ENCODE measurements at regions not wholly inside any gene's neighbourhood (a gene's known extent, or its start where the extent isn't known, plus 50 kb on each side); places are given as distances from the start of the nearest gene placed in this dataset.

DNA sequence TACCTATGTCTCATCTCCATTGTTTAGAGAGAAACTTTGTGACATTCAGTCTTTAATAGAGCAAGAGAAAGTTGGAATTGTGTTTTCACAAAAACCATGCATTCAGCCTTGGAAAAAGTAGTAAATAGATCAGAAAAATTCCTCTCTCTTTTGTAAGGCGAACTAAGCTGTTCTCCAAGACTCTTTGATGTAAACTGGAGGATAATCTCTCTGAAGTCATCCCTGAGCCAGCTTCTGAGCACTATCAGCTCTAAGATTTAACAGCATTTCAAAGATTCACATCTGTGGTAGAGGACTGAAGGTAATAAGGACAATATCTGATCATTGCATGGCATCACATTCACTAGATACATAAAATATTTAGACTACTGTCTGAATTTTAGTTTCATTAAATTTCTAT, 904.6 kb upstream of the ATXN8OS start:
- Histone ChIP-seq H3K27me3 (no peaks in the 10 kb centered on the region), H3K27ac (no peak overlapping the region), H3K4me3 (replicated peaks in 1 of 3) (no peak overlapping the region), H3K9me3 (no peaks in the 10 kb centered on the region), H3K4me1 (no peaks in the 10 kb centered on the region), H3K36me3 (no peaks in the 10 kb centered on the region)
- intact Hi-C loops (cut with DNase I): no loop called here
- 66 to 69% methylated on average over 1 of the region's 1 CpG for WGBS, 2 donors
- no peak for TF ChIP-seq POLR2A (IDR thresholded peaks at IDR 0.05)
- TF ChIP-seq, protein P1, sequence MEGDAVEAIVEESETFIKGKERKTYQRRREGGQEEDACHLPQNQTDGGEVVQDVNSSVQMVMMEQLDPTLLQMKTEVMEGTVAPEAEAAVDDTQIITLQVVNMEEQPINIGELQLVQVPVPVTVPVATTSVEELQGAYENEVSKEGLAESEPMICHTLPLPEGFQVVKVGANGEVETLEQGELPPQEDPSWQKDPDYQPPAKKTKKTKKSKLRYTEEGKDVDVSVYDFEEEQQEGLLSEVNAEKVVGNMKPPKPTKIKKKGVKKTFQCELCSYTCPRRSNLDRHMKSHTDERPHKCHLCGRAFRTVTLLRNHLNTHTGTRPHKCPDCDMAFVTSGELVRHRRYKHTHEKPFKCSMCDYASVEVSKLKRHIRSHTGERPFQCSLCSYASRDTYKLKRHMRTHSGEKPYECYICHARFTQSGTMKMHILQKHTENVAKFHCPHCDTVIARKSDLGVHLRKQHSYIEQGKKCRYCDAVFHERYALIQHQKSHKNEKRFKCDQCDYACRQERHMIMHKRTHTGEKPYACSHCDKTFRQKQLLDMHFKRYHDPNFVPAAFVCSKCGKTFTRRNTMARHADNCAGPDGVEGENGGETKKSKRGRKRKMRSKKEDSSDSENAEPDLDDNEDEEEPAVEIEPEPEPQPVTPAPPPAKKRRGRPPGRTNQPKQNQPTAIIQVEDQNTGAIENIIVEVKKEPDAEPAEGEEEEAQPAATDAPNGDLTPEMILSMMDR (IDR thresholded peaks at IDR 0.05): no peak
- no peak for DNase-seq

DNA sequence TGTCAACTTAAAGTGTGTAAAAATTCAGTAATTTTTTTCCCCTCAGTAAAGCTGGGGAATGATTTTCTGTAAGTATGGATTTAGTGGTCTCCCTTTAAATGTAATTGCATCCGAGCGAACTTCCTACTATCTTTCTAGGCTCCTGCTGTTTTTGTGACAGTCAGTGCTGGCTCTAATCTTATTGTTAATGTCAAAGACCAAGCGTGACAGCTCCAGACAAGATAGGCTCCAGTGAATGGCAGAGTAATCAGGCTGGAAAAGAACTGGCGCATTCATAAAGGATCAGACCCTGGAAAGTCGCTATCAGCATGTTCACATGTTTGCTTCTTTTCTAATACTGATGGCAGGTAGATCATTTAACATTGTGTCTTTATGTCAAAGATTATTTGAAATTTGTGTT, 908.0 kb upstream of the ATXN8OS start:
- H3K9me3 ChIP-seq: no peaks in the 10 kb centered on the region
- intact Hi-C loops (cut with DNase I): no loop called here
- TF ChIP-seq POLR2A (IDR thresholded peaks at IDR 0.05): no peak
- TF ChIP-seq, protein P1 (IDR thresholded peaks at IDR 0.05): no peak
- H3K4me1 ChIP-seq: no peaks in the 10 kb centered on the region
- H3K27ac ChIP-seq: no peak overlapping the region
- WGBS, 2 donors: 52 to 65% methylated on average over 5 of the region's 5 CpGs
- DNase-seq: no peak
- H3K4me3 ChIP-seq (replicated peaks in 1 of 3): no peak overlapping the region
- no peaks in the 10 kb centered on the region for H3K36me3 ChIP-seq
- H3K27me3 ChIP-seq: no peaks in the 10 kb centered on the region

DNA sequence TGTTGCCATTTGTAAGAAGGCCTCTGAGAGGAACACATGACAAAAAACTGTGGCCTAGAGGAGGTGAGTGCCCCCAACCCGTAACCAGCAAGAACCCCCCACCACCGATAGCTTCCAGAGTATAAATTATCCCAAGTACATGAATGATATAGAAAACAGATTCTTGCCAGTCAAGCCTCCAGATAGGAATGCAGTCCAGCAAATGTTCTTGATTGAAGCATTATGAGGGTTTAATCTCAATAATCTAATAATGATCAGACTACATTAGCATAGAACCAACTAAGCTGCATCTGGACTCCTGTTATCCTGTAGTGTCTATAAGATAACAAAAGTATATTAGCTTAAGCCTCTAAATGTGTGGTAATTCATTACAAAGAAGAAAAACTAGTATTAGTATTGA, 908.9 kb upstream of the ATXN8OS start:
- DNase-seq: no peak
- Histone ChIP-seq H3K36me3 (no peaks in the 10 kb centered on the region), H3K9me3 (no peaks in the 10 kb centered on the region), H3K4me3 (replicated peaks in 1 of 3) (no peak overlapping the region), H3K27ac (no peak overlapping the region), H3K4me1 (no peaks in the 10 kb centered on the region), H3K27me3 (no peaks in the 10 kb centered on the region)
- intact Hi-C loops (cut with DNase I): no loop called here
- 89 to 91% methylated on average over 2 of the region's 2 CpGs for WGBS, 2 donors
- TF ChIP-seq, protein P1 (IDR thresholded peaks at IDR 0.05): no peak
- no peak for TF ChIP-seq POLR2A (IDR thresholded peaks at IDR 0.05)

DNA sequence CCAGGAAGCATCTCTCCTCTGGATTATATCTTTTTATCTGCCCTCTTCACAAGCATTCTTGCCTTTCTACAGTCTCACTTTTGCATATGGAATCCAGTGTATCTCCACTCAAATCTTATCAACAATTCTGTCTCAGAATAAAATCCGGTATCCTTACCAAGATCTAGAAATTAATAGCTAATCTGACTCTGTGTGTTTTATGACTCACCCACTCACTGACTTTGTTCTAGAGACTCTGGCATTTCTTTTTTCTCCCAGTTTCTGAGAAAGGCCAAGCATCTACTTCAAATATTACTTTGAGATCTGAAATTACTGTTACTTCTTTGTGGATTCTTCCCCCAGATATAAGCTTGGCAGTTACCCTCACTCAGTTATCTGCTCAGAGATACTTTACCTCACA, 913.5 kb upstream of the ATXN8OS start:
- Histone ChIP-seq H3K36me3 (no peaks in the 10 kb centered on the region), H3K4me3 (replicated peaks in 1 of 3) (no peak overlapping the region), H3K4me1 (no peaks in the 10 kb centered on the region), H3K27ac (no peak overlapping the region), H3K27me3 (no peaks in the 10 kb centered on the region), H3K9me3 (no peaks in the 10 kb centered on the region)
- WGBS, 2 donors: 89 to 92% methylated on average over 1 of the region's 1 CpG
- no peak for TF ChIP-seq POLR2A (IDR thresholded peaks at IDR 0.05)
- TF ChIP-seq, protein P1 (IDR thresholded peaks at IDR 0.05): no peak
- no peak for DNase-seq
- intact Hi-C loops (cut with DNase I): no loop called here

DNA sequence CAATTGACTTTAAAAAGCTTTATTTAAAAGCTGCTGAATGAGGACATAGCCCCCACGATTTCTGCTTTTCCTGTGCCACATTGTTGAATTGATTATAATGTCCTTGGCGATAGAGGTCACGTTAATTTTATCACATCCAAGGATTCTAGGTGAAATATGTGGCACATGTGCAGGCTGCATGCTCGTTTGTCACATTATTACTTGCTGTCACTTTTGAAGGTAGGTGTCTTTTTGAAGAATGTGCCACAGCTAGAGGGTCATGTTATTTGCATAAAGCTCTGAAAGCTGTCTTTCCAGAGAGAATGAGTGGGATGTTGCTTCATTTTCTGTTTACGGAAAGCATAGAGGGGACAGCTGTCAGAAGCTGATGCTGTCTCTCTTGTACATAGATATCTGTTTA, 927.6 kb upstream of the ATXN8OS start:
- no peak overlapping the region for H3K27ac ChIP-seq
- H3K36me3 ChIP-seq: no peaks in the 10 kb centered on the region
- no peaks in the 10 kb centered on the region for H3K27me3 ChIP-seq
- no peak overlapping the region for H3K4me3 ChIP-seq (replicated peaks in 1 of 3)
- no peaks in the 10 kb centered on the region for H3K9me3 ChIP-seq
- no peaks in the 10 kb centered on the region for H3K4me1 ChIP-seq
- no peak for DNase-seq
- TF ChIP-seq POLR2A (IDR thresholded peaks at IDR 0.05): no peak
- TF ChIP-seq, protein P1 (IDR thresholded peaks at IDR 0.05): no peak
- 83 to 84% methylated on average over 5 of the region's 5 CpGs for WGBS, 2 donors
- intact Hi-C loops (cut with DNase I): no loop called here
